CD14-positive monocyte (primary cell): ENCODE measurements at regions not wholly inside any gene's neighbourhood (a gene's known extent, or its start where the extent isn't known, plus 50 kb on each side); places are given as distances from the start of the nearest gene placed in this dataset.

ENCODE experiments used
- DNase-seq, 3 donors: peaks; one replicate each; pipeline ENCODE4 v3.0.0-alpha.2; 2011 to 2022
- H2AFZ ChIP-seq: 2 replicates; pipeline ENCODE4 v1.6.0; 2012; ENCODE audit warnings: mild to moderate bottlenecking, low read depth, low read length, inconsistent platforms; ENCODE audit not compliant: insufficient read depth, poor library complexity, severe bottlenecking
- H3K27ac ChIP-seq, 2 donors: 1 replicate in 1 of 2; 2 replicates in 1 of 2; pipeline ENCODE4 v1.5.1; 2012 to 2013; ENCODE audit warnings: low read length in 2 of 2, control low read depth in 1 of 2, inconsistent platforms in 1 of 2, low read depth in 1 of 2, mild to moderate bottlenecking in 1 of 2
- H3K27me3 ChIP-seq, 2 donors: one replicate each; pipeline versions ENCODE4 v1.6.0 to v1.6.1; 2011 to 2013; ENCODE audit warnings: low read length in 2 of 2; ENCODE audit not compliant: control insufficient read depth in 2 of 2, insufficient read depth in 2 of 2
- H3K36me3 ChIP-seq, 2 donors: replicated peaks in 1 of 2; 1 replicate in 1 of 2; 2 replicates in 1 of 2; pipeline versions ENCODE4 v1.5.1 to v1.6.1; 2012 to 2013; ENCODE audit warnings: low read length in 2 of 2, control low read depth in 1 of 2, inconsistent platforms in 1 of 2, mild to moderate bottlenecking in 1 of 2; ENCODE audit not compliant: insufficient read depth in 2 of 2, control insufficient read depth in 1 of 2
- H3K4me1 ChIP-seq, 2 donors: 1 replicate in 1 of 2; 2 replicates in 1 of 2; pipeline versions ENCODE4 v1.5.1 to v1.6.1; 2012 to 2013; ENCODE audit warnings: low read length in 2 of 2, control low read depth in 1 of 2, inconsistent platforms in 1 of 2, mild to moderate bottlenecking in 1 of 2, moderate library complexity in 1 of 2; ENCODE audit not compliant: insufficient read depth in 2 of 2, control insufficient read depth in 1 of 2
- H3K4me2 ChIP-seq: replicated peaks from 2 replicates; pipeline ENCODE3; 2012; ENCODE audit warnings: low read length, moderate library complexity, mild to moderate bottlenecking; ENCODE audit not compliant: poor library complexity, severe bottlenecking; ENCODE audit errors: extremely low read depth
- H3K4me3 ChIP-seq, 3 experiments: fragments of 200-600 bp in 1 of 3; sonication (generic) in 1 of 3; replicated peaks in 1 of 3; 1 replicate in 2 of 3; 2 replicates in 1 of 3; pipeline ENCODE4 v1.5.1; 2011 to 2013; ENCODE audit warnings: low read length in 3 of 3, mild to moderate bottlenecking in 3 of 3, control low read depth in 2 of 3, low read depth in 2 of 3, inconsistent platforms in 1 of 3, moderate library complexity in 1 of 3
- H3K79me2 ChIP-seq: 2 replicates; pipeline ENCODE4 v1.6.0; 2012; ENCODE audit warnings: mild to moderate bottlenecking, control low read depth, inconsistent platforms, low read length, moderate library complexity; ENCODE audit not compliant: insufficient read depth
- H3K9ac ChIP-seq: 2 replicates; pipeline ENCODE4 v1.6.0; 2017; ENCODE audit warnings: low read length, mild to moderate bottlenecking; ENCODE audit not compliant: insufficient read depth, poor library complexity, severe bottlenecking
- H3K9me3 ChIP-seq, 2 donors: replicated peaks in 1 of 2; 1 replicate in 1 of 2; 2 replicates in 1 of 2; pipeline versions ENCODE4 v1.5.1 to v1.6.1; 2012 to 2013; ENCODE audit warnings: low read length in 2 of 2, control low read depth in 1 of 2; ENCODE audit not compliant: control insufficient read depth in 1 of 2, insufficient read depth in 1 of 2
- H4K20me1 ChIP-seq: 2 replicates; pipeline ENCODE4 v1.6.0; 2012; ENCODE audit warnings: mild to moderate bottlenecking, low read length, control low read depth, moderate library complexity; ENCODE audit not compliant: insufficient read depth
- H3K27ac Mint-ChIP-seq, 7 donors: one replicate each; pipeline ENCODE4 v1.8.0; 2020; ENCODE audit warnings: mild to moderate bottlenecking in 7 of 7, mixed read lengths in 7 of 7, moderate library complexity in 6 of 7, inconsistent platforms in 2 of 7
- H3K27me3 Mint-ChIP-seq, 3 donors: one replicate each; pipeline ENCODE4 v1.8.0; 2021 to 2022; ENCODE audit warnings: low read depth in 3 of 3, mild to moderate bottlenecking in 3 of 3, mixed read lengths in 3 of 3, moderate library complexity in 3 of 3, inconsistent platforms in 1 of 3
- H3K36me3 Mint-ChIP-seq, 2 donors: one replicate each; pipeline ENCODE4 v1.8.0; 2020; ENCODE audit warnings: mixed read lengths in 2 of 2, inconsistent platforms in 1 of 2, mild to moderate bottlenecking in 1 of 2
- H3K4me1 Mint-ChIP-seq: one replicate; pipeline ENCODE4 v1.8.0; 2020; ENCODE audit warnings: mild to moderate bottlenecking, mixed read lengths
- H3K4me3 Mint-ChIP-seq, 2 donors: one replicate each; pipeline ENCODE4 v1.8.0; 2020; ENCODE audit warnings: mild to moderate bottlenecking in 2 of 2, mixed read lengths in 2 of 2, moderate library complexity in 1 of 2
- H3K9me3 Mint-ChIP-seq, 7 donors: one replicate each; pipeline ENCODE4 v1.8.0; 2020 to 2022; ENCODE audit warnings: mixed read lengths in 7 of 7, mild to moderate bottlenecking in 6 of 7, moderate library complexity in 6 of 7, inconsistent platforms in 2 of 7
- WGBS: methylation state at CpG from one replicate; pipeline ENCODE4 v1.1.5; 2013; ENCODE audit warnings: missing lambda C conversion rate; ENCODE audit not compliant: insufficient coverage; 5-methylcytosine and 5-hydroxymethylcytosine counted together
- intact Hi-C, 2 donors: fragments of 100-400 bp; cut with micrococcal nuclease; formaldehyde crosslinking; loops; one replicate each; pipeline versions ENCODE4 v1.15.0 to v1.15.1; 2023
- TF ChIP-seq, protein P1 (sequence below): fragments of 200-600 bp; IDR thresholded peaks from one replicate; pipeline ENCODE4 v1.8.0; 2022; ENCODE audit warnings: antibody characterized with exemption, mild to moderate bottlenecking

DNA sequence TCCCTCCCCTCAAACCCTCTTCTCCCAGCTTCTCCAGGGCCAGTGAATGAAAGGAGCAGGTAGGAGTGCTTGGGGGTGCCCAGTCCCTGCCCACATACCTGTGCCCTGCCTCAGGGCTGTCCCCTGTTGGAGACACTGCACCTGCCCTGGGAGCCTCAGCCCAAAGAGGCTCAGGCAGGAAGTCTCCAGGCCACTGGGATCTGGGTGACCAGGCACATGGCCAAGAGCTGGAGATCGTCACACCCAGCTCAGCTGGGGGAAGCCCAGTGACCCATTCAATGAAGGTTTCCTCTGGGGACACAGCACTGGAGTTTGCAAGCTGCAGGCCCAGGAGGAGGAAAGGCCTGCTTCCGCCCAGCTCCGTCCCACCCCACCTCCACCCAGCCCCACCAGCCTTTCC, 156.4 kb downstream of the ZFP36L2 start:
- Mint-ChIP-seq H3K36me3 (peaks cover 2 to 4% of the 10 kb centered on the region in 2 donors), H3K9me3 (peaks cover 0 to 2% (median 0%) of the 10 kb centered on the region in 7 donors), H3K27ac (peak overlapping the region in 1 of 7 donors; percentile 18), H3K4me1 (peaks cover 47% of the 10 kb centered on the region), H3K27me3 (peaks cover 2 to 6% (median 3%) of the 10 kb centered on the region in 3 donors), H3K4me3 (no peak overlapping the region)
- H3K27me3 ChIP-seq = no peaks in the 10 kb centered on the region
- H3K36me3 ChIP-seq = no peaks in the 10 kb centered on the region
- intact Hi-C loops = loop anchor here in 1 of 2 donors (5.0 kb wide), 1 partner anchor 33 kb away; no protein-coding TSS in a partner anchor
- no peaks in the 10 kb centered on the region for H4K20me1 ChIP-seq
- WGBS = 25% methylated on average over 1 of the region's 3 CpGs
- no peak overlapping the region for H3K9ac ChIP-seq
- H3K9me3 ChIP-seq = no peaks in the 10 kb centered on the region
- H3K4me1 ChIP-seq = peaks cover 29 to 38% of the 10 kb centered on the region in 2 donors
- H3K27ac ChIP-seq = no peak overlapping the region
- peak in 1 of 3 donors; percentile 23 for DNase-seq
- no peak overlapping the region for H2AFZ ChIP-seq
- no peaks in the 10 kb centered on the region for H3K79me2 ChIP-seq
- H3K4me3 ChIP-seq = no peak overlapping the region
- TF ChIP-seq, protein P1, sequence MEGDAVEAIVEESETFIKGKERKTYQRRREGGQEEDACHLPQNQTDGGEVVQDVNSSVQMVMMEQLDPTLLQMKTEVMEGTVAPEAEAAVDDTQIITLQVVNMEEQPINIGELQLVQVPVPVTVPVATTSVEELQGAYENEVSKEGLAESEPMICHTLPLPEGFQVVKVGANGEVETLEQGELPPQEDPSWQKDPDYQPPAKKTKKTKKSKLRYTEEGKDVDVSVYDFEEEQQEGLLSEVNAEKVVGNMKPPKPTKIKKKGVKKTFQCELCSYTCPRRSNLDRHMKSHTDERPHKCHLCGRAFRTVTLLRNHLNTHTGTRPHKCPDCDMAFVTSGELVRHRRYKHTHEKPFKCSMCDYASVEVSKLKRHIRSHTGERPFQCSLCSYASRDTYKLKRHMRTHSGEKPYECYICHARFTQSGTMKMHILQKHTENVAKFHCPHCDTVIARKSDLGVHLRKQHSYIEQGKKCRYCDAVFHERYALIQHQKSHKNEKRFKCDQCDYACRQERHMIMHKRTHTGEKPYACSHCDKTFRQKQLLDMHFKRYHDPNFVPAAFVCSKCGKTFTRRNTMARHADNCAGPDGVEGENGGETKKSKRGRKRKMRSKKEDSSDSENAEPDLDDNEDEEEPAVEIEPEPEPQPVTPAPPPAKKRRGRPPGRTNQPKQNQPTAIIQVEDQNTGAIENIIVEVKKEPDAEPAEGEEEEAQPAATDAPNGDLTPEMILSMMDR = no peak
- no peak overlapping the region for H3K4me2 ChIP-seq

GRCh38 chr2:43068631-43069517, 157.5 kb downstream of the ZFP36L2 start:
- H3K27me3 ChIP-seq = no peaks in the 10 kb centered on the region
- peaks cover 20 to 28% of the 10 kb centered on the region in 2 donors for H3K4me1 ChIP-seq
- H3K27ac ChIP-seq = no peak overlapping the region
- no peak overlapping the region for H3K4me3 Mint-ChIP-seq
- H3K27ac Mint-ChIP-seq = no peak overlapping the region
- TF ChIP-seq, protein P1 = no peak
- no peaks in the 10 kb centered on the region for H4K20me1 ChIP-seq
- peaks cover 36% of the 10 kb centered on the region for H3K4me1 Mint-ChIP-seq
- peaks cover 2 to 6% (median 3%) of the 10 kb centered on the region in 3 donors for H3K27me3 Mint-ChIP-seq
- H3K4me2 ChIP-seq = no peak overlapping the region
- no peak overlapping the region for H3K4me3 ChIP-seq
- no peaks in the 10 kb centered on the region for H3K79me2 ChIP-seq
- no peaks in the 10 kb centered on the region for H3K36me3 ChIP-seq
- 97% methylated on average over 4 of the region's 16 CpGs for WGBS
- DNase-seq = no peak
- H3K9me3 ChIP-seq = no peaks in the 10 kb centered on the region
- H2AFZ ChIP-seq = no peak overlapping the region
- intact Hi-C loops = no loop called here
- peaks cover 0 to 1% (median 0%) of the 10 kb centered on the region in 7 donors for H3K9me3 Mint-ChIP-seq
- H3K9ac ChIP-seq = no peak overlapping the region
- peaks cover 0 to 2% of the 10 kb centered on the region in 2 donors for H3K36me3 Mint-ChIP-seq
